ENCODE measurements at regions not wholly inside any gene's neighbourhood (a gene's known extent, or its start where the extent isn't known, plus 50 kb on each side); places are given as distances from the start of the nearest gene placed in this dataset.

- no peak for TF ChIP-seq ZNF324 (tag by site-specific recombination; IDR thresholded peaks at IDR 0.05)
- TF ChIP-seq ZBTB20 (tag by site-specific recombination; IDR thresholded peaks at IDR 0.05), result no peak
- TF ChIP-seq ATF2 (tag by site-specific recombination; IDR thresholded peaks at IDR 0.05; ENCODE audit: low read depth), result no peak
- no peak for TF ChIP-seq CTCF (tag by site-specific recombination; IDR thresholded peaks at IDR 0.05)
- TF ChIP-seq ZBTB11 (tag by site-specific recombination; conservative IDR thresholded peaks at IDR 0.05; ENCODE audit: low read depth), result no peak
- TF ChIP-seq ZNF248 (tag by site-specific recombination; IDR thresholded peaks at IDR 0.05), result no peak
- TF ChIP-seq PRDM4 (tag by site-specific recombination; IDR thresholded peaks at IDR 0.05), result no peak
- no peak for TF ChIP-seq HOXA7 (CRISPR knock-in tag; IDR thresholded peaks at IDR 0.05; ENCODE audit: borderline replicate concordance)
- no peak for TF ChIP-seq ZNF211 (tag by site-specific recombination; IDR thresholded peaks at IDR 0.05; ENCODE audit: low read depth)
- TF ChIP-seq ZNF449 (tag by site-specific recombination; IDR thresholded peaks at IDR 0.05), result no peak
- no peak for TF ChIP-seq ZNF18 (tag by site-specific recombination; IDR thresholded peaks at IDR 0.05)
- no peak for TF ChIP-seq ZNF274 (IDR thresholded peaks at IDR 0.05; ENCODE audit: low read length)
- TF ChIP-seq ZNF274 (tag by site-specific recombination; IDR thresholded peaks at IDR 0.05; ENCODE audit: borderline replicate concordance), result no peak
- TF ChIP-seq ZBTB8A (tag by site-specific recombination; IDR thresholded peaks at IDR 0.05), result no peak
These were observed 303.5 kb downstream of the OTUD1 start for GRCh38 chr10:23742368-23742767.

All from HEK293 (cell line).